GM15510 (cell line): ENCODE measurements at regions not wholly inside any gene's neighbourhood (a gene's known extent, or its start where the extent isn't known, plus 50 kb on each side); places are given as distances from the start of the nearest gene placed in this dataset.

Experiments used
- POLR2A ChIP-seq: IDR thresholded peaks from 3 replicates; pipeline ENCODE4 v1.6.1; 2011; ENCODE audit warnings: borderline replicate concordance; ENCODE audit not compliant: insufficient read length; ENCODE audit errors: extremely low read depth

GRCh38 chr12:90585640-90586304, 369.2 kb downstream of the CCER1 start:
- no peak for TF ChIP-seq POLR2A

GRCh38 chr12:90576707-90577106, 378.3 kb downstream of the CCER1 start:
- TF ChIP-seq POLR2A = no peak

- no peak for TF ChIP-seq POLR2A
These were observed 379.0 kb downstream of the CCER1 start for GRCh38 chr12:90575995-90576394.

- TF ChIP-seq POLR2A = no peak
These were observed 380.3 kb downstream of the CCER1 start for GRCh38 chr12:90574676-90575075.

- TF ChIP-seq POLR2A = no peak
These were observed 382.2 kb downstream of the CCER1 start for GRCh38 chr12:90572778-90573177.

- no peak for TF ChIP-seq POLR2A
These were observed 385.3 kb downstream of the CCER1 start for GRCh38 chr12:90569685-90570084.

- TF ChIP-seq POLR2A = no peak
These were observed 392.3 kb downstream of the CCER1 start for GRCh38 chr12:90562671-90563070.

GRCh38 chr12:90548595-90548994, 406.4 kb downstream of the CCER1 start:
- no peak for TF ChIP-seq POLR2A

GRCh38 chr12:90546511-90546910, 408.5 kb downstream of the CCER1 start:
- no peak for TF ChIP-seq POLR2A

- TF ChIP-seq POLR2A = no peak
These were observed 411.1 kb downstream of the CCER1 start for GRCh38 chr12:90543841-90544240.

- TF ChIP-seq POLR2A = no peak
These were observed 411.6 kb downstream of the CCER1 start for GRCh38 chr12:90543374-90543773.

- TF ChIP-seq POLR2A = no peak
These were observed 434.8 kb downstream of the CCER1 start for GRCh38 chr12:90520002-90520734.

- TF ChIP-seq POLR2A = no peak
These were observed 435.7 kb downstream of the CCER1 start for GRCh38 chr12:90519285-90519684.

GRCh38 chr12:90515199-90516175, 439.5 kb downstream of the CCER1 start:
- no peak for TF ChIP-seq POLR2A

GRCh38 chr12:90514325-90514724, 440.7 kb downstream of the CCER1 start:
- no peak for TF ChIP-seq POLR2A
